ENCODE measurements at regions not wholly inside any gene's neighbourhood (a gene's known extent, or its start where the extent isn't known, plus 50 kb on each side); places are given as distances from the start of the nearest gene placed in this dataset.

DNA sequence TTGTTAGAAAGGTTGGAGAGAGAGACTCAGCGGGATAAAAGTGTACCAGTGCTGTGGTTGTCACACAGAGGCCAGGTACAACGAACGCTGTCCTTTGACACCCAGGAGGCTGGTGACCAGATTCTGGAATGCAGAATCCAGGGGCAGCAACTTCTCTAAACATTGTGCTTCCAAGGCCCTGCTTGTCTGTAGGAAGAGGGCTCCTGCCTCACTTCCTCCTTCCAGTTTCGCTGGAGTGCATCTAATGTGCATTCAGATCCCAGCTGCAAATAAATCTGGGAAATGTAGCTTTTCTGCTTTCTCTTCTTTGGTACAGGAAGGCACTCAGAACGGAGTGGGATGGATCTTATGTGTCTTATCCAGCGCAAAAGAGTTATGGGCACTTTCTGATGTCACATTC is 171.8 kb upstream of the ATP5MC3 start:
- POLR2A ChIA-PET = no interaction called here
- no peaks in the 10 kb centered on the region; the same call in 1 of the 2 replicates for H3K27me3 Mint-ChIP-seq (ENCODE audit: low read depth)
- CTCF ChIA-PET = interaction anchor here (1.7 kb wide), 1 partner anchor 102 kb away, joined by 4 read pairs; no protein-coding TSS in a partner anchor

DNA sequence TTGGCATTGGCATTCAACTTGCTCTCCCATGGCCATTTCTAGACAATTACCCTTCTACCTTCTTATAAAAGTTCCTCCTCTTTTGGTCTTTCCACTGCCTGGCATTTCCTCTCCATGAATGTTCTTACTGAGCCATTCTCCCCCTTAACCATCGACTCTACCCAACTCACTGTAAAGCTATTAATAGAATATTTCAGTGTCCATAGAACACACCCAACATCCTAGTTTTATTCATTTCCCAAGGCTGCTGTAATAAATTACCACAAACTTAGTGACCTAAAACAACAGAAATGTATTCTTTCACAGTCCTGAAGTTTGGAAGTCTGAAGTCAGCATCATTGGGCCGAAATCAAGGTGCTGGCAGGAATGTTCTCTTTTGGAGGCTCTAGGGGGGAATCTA is 170.0 kb upstream of the ATP5MC3 start:
- Mint-ChIP-seq H3K36me3 (no peaks in the 10 kb centered on the region), H3K27me3 (ENCODE audit: low read depth) (no peaks in the 10 kb centered on the region; the same call in 1 of the 2 replicates), H3K9me3 (peaks cover 7% of the 10 kb centered on the region), H3K4me1 (no peaks in the 10 kb centered on the region), H3K4me3 (no peak overlapping the region), H3K27ac (no peak overlapping the region)
- DNase-seq (ENCODE audit: low spot score) (no peak), ATAC-seq (no peak)
- ChIA-PET POLR2A (no interaction called here), CTCF (no interaction called here)
- no peak for TF ChIP-seq TEAD1 (CRISPR knock-in tag; IDR thresholded peaks at IDR 0.05)
- TF ChIP-seq, protein P1, sequence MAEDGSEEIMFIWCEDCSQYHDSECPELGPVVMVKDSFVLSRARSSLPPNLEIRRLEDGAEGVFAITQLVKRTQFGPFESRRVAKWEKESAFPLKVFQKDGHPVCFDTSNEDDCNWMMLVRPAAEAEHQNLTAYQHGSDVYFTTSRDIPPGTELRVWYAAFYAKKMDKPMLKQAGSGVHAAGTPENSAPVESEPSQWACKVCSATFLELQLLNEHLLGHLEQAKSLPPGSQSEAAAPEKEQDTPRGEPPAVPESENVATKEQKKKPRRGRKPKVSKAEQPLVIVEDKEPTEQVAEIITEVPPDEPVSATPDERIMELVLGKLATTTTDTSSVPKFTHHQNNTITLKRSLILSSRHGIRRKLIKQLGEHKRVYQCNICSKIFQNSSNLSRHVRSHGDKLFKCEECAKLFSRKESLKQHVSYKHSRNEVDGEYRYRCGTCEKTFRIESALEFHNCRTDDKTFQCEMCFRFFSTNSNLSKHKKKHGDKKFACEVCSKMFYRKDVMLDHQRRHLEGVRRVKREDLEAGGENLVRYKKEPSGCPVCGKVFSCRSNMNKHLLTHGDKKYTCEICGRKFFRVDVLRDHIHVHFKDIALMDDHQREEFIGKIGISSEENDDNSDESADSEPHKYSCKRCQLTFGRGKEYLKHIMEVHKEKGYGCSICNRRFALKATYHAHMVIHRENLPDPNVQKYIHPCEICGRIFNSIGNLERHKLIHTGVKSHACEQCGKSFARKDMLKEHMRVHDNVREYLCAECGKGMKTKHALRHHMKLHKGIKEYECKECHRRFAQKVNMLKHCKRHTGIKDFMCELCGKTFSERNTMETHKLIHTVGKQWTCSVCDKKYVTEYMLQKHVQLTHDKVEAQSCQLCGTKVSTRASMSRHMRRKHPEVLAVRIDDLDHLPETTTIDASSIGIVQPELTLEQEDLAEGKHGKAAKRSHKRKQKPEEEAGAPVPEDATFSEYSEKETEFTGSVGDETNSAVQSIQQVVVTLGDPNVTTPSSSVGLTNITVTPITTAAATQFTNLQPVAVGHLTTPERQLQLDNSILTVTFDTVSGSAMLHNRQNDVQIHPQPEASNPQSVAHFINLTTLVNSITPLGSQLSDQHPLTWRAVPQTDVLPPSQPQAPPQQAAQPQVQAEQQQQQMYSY (CRISPR knock-in tag; IDR thresholded peaks at IDR 0.05) = no peak
- no peak for TF ChIP-seq RELA (CRISPR knock-in tag; IDR thresholded peaks at IDR 0.05; ENCODE audit: borderline replicate concordance)
- no peak for TF ChIP-seq ZBTB21 (CRISPR knock-in tag; IDR thresholded peaks at IDR 0.05; ENCODE audit: borderline replicate concordance)
- no peak for TF ChIP-seq ZNF396 (CRISPR knock-in tag; IDR thresholded peaks at IDR 0.05; ENCODE audit: borderline replicate concordance)
- TF ChIP-seq TEAD4 (CRISPR knock-in tag; IDR thresholded peaks at IDR 0.05) = no peak
- no peak for TF ChIP-seq GABPB1 (CRISPR knock-in tag; IDR thresholded peaks at IDR 0.05)
- TF ChIP-seq, protein P2, sequence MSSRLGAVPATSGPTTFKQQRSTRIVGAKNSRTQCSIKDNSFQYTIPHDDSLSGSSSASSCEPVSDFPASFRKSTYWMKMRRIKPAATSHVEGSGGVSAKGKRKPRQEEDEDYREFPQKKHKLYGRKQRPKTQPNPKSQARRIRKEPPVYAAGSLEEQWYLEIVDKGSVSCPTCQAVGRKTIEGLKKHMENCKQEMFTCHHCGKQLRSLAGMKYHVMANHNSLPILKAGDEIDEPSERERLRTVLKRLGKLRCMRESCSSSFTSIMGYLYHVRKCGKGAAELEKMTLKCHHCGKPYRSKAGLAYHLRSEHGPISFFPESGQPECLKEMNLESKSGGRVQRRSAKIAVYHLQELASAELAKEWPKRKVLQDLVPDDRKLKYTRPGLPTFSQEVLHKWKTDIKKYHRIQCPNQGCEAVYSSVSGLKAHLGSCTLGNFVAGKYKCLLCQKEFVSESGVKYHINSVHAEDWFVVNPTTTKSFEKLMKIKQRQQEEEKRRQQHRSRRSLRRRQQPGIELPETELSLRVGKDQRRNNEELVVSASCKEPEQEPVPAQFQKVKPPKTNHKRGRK (CRISPR knock-in tag; IDR thresholded peaks at IDR 0.05; ENCODE audit: borderline replicate concordance) = no peak
- TF ChIP-seq, protein P3, sequence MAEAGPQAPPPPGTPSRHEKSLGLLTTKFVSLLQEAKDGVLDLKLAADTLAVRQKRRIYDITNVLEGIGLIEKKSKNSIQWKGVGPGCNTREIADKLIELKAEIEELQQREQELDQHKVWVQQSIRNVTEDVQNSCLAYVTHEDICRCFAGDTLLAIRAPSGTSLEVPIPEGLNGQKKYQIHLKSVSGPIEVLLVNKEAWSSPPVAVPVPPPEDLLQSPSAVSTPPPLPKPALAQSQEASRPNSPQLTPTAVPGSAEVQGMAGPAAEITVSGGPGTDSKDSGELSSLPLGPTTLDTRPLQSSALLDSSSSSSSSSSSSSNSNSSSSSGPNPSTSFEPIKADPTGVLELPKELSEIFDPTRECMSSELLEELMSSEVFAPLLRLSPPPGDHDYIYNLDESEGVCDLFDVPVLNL (CRISPR knock-in tag; IDR thresholded peaks at IDR 0.05; ENCODE audit: borderline replicate concordance, low read depth) = no peak
- no peak for TF ChIP-seq CREB1 (CRISPR knock-in tag; IDR thresholded peaks at IDR 0.05)
- no peak for TF ChIP-seq GRHL2 (CRISPR knock-in tag; IDR thresholded peaks at IDR 0.05; ENCODE audit: insufficient replicate concordance, severe bottlenecking)
- no peak for TF ChIP-seq ELF4 (CRISPR knock-in tag; IDR thresholded peaks at IDR 0.05; ENCODE audit: low read depth)

More for the DNA sequence above, 171.8 kb upstream of the ATP5MC3 start:
- no peaks in the 10 kb centered on the region for H3K9me3 Mint-ChIP-seq
- H3K4me1 Mint-ChIP-seq = no peaks in the 10 kb centered on the region
- no peak overlapping the region for H3K4me3 Mint-ChIP-seq
- DNase-seq (ENCODE audit: low spot score) = no peak
- H3K27ac Mint-ChIP-seq = no peak overlapping the region
- ATAC-seq = no peak
- H3K36me3 Mint-ChIP-seq = no peaks in the 10 kb centered on the region
- TF ChIP-seq, protein P4, sequence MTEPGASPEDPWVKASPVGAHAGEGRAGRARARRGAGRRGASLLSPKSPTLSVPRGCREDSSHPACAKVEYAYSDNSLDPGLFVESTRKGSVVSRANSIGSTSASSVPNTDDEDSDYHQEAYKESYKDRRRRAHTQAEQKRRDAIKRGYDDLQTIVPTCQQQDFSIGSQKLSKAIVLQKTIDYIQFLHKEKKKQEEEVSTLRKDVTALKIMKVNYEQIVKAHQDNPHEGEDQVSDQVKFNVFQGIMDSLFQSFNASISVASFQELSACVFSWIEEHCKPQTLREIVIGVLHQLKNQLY (CRISPR knock-in tag; IDR thresholded peaks at IDR 0.05) = no peak
- TF ChIP-seq RELA (CRISPR knock-in tag; IDR thresholded peaks at IDR 0.05; ENCODE audit: borderline replicate concordance) = no peak
- TF ChIP-seq, protein P5, sequence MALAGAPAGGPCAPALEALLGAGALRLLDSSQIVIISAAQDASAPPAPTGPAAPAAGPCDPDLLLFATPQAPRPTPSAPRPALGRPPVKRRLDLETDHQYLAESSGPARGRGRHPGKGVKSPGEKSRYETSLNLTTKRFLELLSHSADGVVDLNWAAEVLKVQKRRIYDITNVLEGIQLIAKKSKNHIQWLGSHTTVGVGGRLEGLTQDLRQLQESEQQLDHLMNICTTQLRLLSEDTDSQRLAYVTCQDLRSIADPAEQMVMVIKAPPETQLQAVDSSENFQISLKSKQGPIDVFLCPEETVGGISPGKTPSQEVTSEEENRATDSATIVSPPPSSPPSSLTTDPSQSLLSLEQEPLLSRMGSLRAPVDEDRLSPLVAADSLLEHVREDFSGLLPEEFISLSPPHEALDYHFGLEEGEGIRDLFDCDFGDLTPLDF (CRISPR knock-in tag; IDR thresholded peaks at IDR 0.05) = no peak
- no peak for TF ChIP-seq ETV6 (CRISPR knock-in tag; IDR thresholded peaks at IDR 0.05)
